GM12874 (cell line): ENCODE measurements at regions not wholly inside any gene's neighbourhood (a gene's known extent, or its start where the extent isn't known, plus 50 kb on each side); places are given as distances from the start of the nearest gene placed in this dataset.

Experiments used
- TF ChIP-seq, protein P1 (sequence below): IDR thresholded peaks from 2 replicates; pipeline ENCODE4 v1.5.1; 2011; ENCODE audit warnings: low read depth, mild to moderate bottlenecking, control low read depth, low read length, moderate library complexity; ENCODE audit not compliant: insufficient read depth

DNA sequence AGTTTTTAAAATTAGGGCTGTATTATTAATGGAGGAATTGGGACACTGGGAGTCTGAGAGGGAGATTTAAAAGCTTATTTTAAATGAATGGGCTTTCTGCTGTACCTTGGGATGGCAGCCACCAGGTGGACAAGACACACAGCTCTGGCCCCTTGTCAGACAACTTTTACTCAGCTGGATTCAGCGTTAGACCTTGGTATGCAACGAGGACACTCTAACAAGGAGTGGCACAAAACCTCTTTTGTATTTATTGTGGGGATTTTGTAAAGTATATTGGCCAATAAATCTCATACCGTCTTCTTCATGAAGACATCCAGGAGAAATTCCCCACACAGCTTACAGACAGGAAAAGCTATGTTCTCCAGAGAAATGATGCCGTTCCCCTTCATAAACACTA lies 105.7 kb downstream of the LCA5 start:
- TF ChIP-seq, protein P1, sequence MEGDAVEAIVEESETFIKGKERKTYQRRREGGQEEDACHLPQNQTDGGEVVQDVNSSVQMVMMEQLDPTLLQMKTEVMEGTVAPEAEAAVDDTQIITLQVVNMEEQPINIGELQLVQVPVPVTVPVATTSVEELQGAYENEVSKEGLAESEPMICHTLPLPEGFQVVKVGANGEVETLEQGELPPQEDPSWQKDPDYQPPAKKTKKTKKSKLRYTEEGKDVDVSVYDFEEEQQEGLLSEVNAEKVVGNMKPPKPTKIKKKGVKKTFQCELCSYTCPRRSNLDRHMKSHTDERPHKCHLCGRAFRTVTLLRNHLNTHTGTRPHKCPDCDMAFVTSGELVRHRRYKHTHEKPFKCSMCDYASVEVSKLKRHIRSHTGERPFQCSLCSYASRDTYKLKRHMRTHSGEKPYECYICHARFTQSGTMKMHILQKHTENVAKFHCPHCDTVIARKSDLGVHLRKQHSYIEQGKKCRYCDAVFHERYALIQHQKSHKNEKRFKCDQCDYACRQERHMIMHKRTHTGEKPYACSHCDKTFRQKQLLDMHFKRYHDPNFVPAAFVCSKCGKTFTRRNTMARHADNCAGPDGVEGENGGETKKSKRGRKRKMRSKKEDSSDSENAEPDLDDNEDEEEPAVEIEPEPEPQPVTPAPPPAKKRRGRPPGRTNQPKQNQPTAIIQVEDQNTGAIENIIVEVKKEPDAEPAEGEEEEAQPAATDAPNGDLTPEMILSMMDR: 0 out of 2 replicates have a peak, but pooled peaks have one; percentile 14

DNA sequence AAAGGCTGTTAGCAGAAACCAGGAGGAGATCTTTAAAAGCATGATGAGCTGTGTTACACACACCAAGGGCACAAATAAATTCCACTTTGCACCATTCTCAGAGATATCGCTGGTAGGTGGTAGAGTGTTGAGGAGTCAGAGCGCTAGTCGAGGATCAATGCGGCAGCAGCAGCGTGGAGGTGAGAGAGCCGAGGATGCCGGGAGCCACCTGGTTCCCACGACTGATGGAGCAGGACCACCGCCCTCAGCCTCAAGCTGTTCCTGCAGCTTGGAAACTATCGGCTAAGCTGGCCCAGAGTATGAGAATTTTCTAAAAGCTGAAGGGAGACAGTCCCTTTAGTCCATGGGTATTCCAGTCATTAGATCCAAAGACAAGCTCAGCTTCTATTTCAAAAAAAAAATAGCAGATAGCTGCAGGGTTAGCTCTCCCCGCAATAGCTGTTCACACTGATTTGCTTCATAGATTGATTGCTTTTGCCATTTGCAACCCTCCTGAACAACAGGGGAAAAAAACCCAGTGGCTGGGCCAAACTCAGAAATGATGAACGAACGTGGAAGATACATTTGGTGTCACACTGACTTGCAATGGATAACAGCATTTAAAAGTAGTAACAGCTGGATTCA lies 106.2 kb downstream of the LCA5 start:
- TF ChIP-seq, protein P1: no peak

DNA sequence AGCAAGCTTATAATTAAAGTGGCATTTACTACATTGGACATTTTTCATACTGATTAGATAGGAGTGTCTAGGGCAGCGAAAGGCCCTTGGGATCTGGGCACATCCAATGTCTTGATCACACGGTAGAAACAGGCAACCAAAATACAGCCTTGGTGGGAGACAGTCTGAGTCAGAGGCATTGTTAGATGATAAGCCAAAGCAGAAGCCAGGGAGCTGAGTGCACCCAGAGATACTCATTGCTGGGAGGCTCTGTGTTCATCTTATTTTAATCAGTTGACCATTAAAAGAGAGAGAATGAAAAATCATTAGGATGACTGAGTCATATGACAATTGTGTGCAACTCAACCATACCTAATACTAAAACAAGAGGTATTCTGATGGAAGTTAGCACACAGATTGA lies 109.5 kb downstream of the LCA5 start:
- TF ChIP-seq, protein P1: no peak

DNA sequence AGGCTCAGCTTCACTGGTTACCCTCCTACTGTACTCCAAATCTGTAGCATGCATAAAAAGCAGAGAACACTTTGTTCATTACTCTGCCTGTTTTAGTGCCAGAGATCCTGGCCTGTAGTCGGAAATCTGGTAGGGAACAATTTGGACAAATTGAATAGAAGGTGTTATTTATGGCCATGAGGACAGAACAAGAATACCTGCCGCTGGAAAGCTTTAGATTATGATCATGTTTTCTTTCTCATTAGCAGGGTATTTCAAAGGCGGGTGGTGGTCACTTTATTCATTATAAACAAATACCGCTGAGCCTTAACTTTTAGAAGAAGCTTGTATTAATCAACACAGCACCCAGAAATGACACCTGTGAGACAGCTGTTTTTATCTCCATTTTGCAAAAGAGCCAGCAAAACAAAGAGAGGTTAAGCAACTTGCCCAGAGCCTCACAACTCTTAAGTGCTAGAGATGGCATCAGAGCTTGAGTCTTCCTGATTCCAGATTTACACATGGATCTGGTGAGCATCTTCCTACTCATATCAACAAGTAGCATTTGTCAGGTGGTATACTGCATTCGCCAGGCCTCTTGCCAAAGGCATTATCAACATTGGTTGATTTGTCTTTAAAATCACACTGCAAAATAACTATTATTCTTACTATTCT lies 110.5 kb downstream of the LCA5 start:
- TF ChIP-seq, protein P1: no peak

DNA sequence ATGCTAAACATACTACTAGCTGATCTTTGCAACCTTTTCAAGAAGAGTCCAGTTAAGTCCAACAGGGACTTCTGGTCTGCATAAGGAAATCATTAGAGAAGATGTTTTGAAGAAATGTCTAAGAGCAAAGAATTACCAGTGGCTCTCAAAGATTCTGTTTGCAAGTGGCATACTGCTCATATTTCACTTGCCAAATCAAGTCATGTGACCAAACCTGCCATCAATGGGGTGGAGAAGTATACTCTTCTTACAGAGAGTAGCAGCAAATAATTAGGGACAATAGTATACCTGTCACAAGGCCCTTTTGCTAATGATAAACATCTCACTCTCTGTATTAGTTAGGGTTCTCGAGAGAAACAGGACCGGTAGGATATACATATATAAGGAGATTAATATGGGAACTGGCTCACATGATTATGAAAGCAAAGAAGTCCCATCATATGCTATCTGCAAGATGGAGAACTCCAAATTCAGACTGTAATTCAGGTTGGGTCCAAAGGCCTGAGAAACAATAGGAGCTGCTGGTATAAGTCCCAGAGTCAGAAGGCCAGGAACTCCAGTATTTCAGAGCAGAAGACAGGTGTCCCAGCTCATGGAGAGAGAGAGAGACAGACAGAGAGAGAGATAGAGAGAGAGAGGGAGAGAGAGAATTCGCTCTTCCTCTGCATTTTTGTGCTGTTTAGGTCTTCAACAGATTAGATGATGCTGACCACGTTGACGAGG lies 111.5 kb downstream of the LCA5 start:
- TF ChIP-seq, protein P1: no peak

DNA sequence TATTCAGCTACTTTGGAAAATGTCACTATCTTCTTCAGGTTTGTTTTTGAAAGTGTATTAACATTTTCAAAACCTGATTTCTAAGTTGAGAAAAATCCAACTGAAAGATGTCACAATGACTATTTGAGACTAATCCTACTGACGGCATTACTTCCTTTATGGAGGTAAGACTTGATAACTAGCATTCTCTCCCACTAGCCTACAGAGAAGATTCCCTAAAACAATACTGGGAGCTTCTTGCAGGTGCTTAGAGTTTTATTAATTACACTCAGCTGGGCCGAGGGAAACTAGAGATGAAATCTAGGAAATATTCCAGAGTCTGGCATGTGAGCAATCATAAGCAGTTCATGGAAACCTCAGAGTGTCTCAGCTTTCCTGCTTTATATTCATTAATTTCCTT lies 114.0 kb downstream of the LCA5 start:
- TF ChIP-seq, protein P1: no peak

DNA sequence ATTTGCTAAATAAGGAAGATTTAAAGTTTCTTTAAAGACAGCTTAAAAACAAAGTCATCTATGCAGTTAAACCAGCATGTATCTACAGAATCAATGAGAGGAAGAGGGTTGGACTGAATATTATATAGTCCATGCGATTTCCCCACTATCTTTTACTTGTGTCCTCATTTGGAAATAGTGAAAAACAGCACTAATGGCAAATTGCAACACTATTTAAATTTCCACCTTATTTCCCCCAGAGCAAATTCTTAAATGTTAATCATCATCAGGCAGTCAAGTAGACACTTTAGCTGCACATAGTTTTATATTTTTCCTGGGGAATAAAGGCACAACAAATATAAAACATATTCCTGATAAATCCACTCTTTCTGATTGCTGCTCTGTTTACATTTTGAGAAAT lies 114.6 kb downstream of the LCA5 start:
- TF ChIP-seq, protein P1: no peak
